ENCODE measurements at regions not wholly inside any gene's neighbourhood (a gene's known extent, or its start where the extent isn't known, plus 50 kb on each side); places are given as distances from the start of the nearest gene placed in this dataset.

DNA sequence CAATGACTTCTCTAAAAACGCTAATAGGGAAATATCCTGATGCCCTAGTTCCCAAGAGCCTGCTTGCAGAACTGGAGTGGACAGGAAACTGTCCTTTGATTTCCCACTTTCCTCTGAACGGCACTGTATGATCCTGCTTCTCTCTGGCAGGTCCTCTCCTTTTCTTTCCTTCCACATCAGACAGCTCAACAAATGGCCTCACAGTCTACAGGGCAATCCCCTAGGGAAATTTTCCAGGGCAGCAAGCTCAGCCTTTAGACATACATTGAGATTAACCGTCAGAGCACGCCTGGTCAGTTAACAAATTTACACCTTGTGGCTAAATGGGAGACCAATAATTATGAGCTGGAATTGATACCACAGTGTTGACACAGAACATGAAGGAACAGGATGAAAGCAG is 164.9 kb downstream of the SLC24A2 start:
- TF ChIP-seq, protein P1, sequence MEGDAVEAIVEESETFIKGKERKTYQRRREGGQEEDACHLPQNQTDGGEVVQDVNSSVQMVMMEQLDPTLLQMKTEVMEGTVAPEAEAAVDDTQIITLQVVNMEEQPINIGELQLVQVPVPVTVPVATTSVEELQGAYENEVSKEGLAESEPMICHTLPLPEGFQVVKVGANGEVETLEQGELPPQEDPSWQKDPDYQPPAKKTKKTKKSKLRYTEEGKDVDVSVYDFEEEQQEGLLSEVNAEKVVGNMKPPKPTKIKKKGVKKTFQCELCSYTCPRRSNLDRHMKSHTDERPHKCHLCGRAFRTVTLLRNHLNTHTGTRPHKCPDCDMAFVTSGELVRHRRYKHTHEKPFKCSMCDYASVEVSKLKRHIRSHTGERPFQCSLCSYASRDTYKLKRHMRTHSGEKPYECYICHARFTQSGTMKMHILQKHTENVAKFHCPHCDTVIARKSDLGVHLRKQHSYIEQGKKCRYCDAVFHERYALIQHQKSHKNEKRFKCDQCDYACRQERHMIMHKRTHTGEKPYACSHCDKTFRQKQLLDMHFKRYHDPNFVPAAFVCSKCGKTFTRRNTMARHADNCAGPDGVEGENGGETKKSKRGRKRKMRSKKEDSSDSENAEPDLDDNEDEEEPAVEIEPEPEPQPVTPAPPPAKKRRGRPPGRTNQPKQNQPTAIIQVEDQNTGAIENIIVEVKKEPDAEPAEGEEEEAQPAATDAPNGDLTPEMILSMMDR (conservative IDR thresholded peaks at IDR 0.05; ENCODE audit: low read depth, low read length), result no peak
- TF ChIP-seq EZH2 (IDR thresholded peaks at IDR 0.05; ENCODE audit: low read length, unreplicated experiment) (no peak), EZH2phosphoT487 (IDR thresholded peaks at IDR 0.05; ENCODE audit: borderline replicate concordance, low read length) (no peak)

Measured in PC-3 (cell line).